ENCODE measurements at regions not wholly inside any gene's neighbourhood (a gene's known extent, or its start where the extent isn't known, plus 50 kb on each side); places are given as distances from the start of the nearest gene placed in this dataset.

DNA sequence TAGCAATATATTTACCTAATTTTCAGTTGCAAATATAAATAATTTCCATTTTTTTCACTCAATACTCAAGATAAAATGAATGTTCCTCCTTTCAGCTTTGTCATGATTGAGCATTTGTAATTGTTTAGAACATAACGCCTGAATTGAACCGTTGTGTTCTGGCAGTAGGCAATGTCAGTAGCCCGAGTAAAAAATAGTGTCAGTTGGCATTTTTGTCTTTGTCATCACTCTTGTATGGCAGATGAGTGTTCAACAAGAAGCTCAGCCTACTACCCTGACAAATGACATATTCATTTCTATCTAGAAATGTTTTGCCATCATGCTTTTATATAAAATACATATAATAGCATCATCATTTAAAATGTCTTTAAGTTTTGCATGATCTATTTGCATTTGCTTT is 691.4 kb upstream of the NCAM2 start:
- DNase-seq: no peak

DNA sequence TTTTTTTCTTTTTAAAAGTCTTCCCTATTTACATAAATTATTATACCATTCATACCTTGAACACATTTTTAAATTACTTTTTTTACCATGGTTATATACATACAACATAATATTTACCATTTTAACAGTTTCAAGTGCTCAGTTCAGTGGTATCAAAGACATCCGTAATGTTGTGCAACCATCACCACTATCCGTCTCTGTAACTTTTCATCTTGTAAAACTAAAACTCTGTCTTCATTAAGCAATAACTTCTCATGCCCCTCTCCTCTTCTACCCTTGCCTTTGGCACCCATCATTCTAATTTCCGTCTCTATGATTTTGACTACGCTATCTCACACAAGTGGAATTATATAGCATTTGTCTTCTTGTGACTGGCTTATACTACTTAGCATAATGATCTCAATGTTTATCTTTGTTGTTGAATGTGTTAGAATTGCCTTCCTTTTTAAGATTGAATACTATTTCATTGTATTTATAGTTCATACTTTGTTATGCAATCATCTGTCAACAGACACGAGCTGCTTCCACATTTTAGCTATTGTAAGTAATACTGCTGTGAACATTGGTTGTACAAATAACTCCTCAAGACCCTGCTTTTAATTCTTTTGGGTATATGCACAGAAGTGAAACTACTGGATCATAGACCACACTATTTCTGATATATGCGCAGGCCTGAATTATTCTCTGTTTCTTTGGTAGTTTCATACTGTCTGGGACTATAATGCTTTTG is 689.5 kb upstream of the NCAM2 start:
- DNase-seq: no peak

DNA sequence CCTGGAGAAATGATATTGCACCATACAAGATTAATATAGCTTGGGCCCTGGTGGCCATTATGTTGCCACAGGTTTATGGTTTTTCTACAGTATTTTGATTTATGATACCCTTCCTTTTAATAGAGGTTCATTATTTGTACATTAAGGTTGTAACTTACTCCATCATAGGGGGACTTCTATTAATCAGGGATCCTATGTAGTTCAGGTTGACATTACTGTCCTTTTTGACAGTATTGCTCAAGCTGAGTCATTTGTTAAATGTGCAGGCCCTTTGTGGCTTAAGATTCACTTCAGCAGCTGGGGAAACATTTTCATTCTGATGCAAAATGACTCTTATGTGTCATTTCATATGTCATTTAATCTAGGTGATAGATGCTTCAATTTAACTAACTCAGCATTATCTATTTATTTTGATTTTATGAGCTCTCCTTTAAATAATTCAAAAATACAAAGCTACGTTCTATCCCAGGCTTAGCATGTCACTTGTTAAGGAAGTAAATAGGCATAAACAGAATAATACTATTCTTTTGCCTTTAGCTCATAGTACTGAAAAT is 686.9 kb upstream of the NCAM2 start:
- DNase-seq: no peak

DNA sequence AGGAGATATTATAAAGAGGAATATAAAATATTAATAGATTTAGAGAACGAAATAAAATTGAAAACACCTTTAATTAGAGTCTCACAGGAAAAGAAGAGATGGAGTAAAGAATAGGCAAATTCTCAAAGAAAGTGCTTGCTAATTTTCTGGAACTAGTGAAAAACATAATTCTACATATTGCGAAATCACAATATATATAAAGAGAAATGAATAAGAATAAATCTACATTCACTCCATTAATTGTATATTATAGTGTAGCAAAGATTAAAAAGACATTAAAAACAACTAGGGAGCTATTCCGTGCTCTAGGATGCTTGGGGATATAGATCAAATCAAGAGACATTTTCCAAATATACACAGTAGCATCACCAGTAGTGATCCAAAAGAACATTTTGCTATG is 685.2 kb upstream of the NCAM2 start:
- no peak for DNase-seq

DNA sequence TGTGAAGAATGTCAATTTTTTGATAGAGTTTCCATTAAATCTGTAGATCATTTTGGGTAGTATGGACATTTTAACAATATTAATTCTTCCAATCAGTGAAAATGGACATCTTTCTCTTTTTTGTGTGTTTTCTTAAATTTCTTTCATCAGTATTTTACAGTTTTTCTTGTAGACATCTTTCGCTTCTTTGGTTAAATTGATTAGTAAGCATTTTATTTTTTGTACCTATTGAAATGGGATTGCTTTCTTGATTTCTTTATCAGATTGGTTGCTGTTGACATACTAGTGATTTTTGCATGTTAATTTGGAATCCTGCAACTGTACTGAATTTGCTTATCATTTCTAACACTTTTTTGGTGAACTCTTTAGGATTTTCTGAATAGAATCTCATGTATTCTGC is 683.2 kb upstream of the NCAM2 start:
- DNase-seq: no peak

DNA sequence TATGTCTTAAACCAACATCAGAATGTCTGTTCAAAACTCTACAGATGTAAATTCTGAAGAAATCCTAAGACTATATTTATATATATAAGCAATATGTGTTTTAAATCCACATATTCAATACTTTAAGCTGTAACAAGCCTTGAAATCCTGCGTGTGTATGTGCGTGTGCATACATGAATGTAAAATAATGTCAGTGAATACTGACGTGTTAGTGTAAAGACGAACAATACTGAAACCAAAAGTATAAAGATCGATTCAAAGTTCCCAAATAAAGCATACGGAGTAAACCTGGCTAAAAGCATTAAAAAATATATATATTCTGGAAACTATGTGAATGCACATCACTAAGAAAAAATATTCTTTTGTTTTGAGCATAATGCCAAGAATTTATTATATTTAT is 668.6 kb upstream of the NCAM2 start:
- no peak for DNase-seq

DNA sequence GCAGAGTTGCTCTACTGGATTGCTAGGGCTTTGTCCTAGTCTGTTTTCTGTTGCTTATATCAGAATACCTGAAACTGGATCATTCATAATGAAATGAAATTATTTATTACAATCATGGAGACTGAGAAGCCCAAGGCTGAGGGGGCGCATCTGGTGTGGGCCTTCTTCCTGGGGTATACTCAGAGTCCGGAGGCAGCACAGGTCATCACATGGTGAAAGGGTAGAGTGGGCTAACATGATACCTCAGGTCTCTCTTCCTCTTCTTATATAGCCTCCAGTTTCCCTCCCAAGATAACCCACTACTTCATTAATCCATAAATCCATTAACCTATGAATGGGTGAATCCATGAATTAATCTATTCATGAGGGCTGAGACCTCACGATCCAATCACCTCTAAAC is 667.6 kb upstream of the NCAM2 start:
- no peak for DNase-seq

DNA sequence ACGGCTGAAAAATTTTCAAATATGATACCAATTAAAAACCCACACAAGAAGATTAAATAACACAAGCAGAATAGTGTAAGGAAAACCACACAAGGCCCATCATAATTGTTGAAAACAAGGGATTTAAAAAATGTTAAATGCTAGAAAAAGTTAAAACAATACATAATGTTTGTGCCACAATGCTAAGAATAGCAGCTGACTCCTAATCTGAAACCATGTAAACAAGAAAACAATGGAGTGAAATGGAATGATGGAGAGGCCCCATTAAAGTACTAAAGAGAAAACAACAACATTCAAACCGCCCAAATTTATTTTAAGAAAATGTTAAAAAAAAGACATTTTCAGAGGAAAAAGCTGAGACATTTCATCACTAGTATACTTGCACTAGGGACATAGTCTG is 663.6 kb upstream of the NCAM2 start:
- no peak for DNase-seq

DNA sequence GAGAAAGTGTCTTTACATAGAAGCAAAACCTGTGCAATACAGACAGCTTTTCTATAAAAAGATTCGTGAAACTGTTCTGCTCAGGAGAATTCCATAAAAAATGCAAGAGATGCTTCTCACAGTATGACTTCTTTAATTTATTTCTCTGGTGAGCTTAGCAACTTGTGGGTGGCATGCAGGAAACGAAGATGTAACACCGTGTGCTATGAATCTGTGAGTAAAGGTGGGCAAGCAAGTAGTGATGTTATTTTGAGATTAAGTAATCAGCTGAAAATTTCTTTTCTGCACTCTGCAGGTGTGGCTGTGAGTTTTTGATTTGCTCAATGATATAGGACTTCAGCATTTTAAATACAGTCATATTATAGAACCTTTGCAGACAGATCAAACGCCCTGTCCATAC is 656.8 kb upstream of the NCAM2 start:
- DNase-seq: no peak

DNA sequence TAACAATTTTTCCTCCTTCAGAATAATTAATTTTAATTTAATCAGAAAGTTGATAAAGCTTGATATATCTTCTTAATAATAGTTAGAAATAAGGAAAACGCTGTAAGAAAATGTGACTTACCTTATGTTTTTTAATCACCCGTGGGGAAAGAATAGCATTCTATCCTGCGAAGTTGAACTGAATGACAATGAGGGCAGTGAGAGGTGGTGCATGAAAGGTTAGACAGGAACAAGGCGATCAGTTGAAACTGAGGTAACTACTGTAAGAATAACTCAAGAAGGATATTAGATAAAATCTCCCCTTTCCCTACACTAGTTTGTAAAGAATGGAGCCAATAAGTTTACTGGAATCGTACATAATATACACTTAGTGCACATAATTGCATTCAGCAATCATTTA is 655.0 kb upstream of the NCAM2 start:
- DNase-seq: no peak

DNA sequence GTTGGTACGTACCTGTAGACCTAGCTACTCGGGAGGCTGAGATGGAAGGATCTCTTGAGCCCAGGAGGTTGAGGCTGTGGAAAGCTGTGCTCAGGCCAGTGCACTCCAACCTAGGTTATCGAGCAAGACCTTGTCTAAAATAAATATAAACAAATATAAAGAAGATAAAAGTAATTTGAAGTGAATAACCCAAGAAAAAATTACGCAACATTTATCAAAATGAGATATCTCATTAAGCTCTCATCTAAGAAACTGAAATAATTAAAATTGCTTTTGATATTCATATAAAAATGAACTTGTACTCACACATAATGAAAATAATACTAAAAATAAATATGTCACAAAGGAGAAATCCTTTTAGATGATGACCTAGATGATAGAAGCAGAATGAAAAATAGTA is 647.1 kb upstream of the NCAM2 start:
- DNase-seq: no peak

DNA sequence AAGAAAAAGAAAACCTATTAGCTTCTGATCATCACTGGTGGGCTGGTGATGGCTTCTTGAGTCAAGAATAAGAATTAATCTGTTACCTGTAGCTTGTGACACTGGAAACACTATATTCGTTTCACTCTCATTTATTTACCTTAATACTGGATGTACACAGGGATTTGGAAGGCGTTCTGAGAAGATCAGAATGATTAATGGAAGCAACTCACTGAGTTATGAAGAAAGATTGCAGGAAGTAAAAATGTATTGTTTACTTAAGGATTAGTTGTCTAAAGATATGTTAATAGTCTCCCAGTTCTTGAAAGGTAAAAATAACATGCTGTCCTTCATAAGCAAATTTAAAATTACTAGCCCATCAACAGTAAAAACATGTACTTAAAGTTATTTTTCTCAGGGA is 644.9 kb upstream of the NCAM2 start:
- DNase-seq: no peak

DNA sequence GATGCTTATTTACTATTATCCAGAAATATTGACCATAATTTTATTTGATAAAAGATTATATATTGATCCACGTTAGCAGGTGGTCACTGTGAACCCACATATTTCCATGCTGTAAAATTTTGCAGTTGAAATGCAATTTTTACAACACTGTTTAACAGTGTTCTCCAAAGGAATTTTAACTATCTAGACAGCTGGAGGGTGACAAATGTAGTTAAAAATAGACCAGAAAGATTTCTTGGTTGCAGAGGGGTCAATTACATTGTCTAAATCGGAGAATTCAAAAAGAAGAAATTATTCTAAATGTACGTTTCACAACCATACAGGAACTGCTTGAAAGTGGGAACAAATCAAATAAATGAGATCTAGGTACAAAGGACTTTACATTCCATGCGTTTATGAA is 625.2 kb upstream of the NCAM2 start:
- DNase-seq: no peak

DNA sequence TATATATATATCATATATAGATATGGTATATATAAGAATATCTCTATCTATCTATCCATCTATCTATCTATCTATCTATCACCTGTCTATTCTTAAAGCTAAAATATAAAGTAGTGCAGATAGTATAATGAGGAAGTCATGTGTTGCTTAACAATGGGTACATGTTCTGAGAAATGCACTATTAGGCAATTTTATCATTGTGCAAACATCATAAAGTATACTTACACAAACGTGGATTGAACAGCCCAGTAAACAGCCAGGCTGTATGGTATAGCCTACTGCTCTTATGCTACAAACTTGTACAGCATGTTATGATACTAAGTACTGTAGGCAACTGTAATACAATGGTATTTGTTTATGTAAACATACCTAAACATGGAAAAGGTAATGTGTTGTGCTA is 621.0 kb upstream of the NCAM2 start:
- no peak for DNase-seq

DNA sequence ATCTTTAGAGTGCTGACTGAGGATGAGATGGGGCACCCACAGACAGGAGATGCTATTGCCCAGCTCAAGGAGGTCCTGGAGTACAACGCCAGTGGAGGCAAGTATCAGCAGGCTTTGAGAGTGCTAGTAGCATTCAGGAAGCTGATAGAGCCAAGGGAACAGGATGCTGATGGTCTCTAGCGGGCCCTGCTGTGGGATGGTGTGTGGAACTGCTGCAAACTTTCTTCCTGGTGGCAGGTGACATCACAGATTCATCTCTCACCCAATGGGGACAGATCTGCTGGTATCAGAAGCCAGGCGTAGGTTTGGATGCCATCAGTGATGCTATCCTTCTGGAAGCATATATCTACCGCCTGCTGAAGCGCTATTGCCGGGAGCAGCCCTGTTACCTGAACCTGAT is 609.8 kb upstream of the NCAM2 start:
- DNase-seq: no peak

DNA sequence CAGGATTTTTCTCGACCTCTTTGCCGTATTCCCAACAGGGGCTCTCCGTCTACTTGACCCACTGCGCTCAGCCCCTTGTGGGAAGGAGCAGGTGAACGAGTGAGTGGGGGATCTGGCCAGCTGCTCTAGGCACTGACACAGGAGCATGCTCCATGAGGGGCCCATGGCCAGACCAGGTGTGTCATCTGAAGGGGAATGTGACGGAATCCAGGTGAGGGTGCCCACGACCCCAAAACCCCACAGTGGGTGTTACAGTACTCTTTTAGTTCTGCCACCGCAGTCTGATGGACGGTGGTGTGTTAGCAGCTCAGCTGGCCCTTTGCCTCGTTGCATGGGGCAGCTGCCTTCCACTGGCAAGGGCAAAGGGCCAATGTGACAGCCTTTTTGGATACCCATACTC is 601.4 kb upstream of the NCAM2 start:
- DNase-seq: no peak

DNA sequence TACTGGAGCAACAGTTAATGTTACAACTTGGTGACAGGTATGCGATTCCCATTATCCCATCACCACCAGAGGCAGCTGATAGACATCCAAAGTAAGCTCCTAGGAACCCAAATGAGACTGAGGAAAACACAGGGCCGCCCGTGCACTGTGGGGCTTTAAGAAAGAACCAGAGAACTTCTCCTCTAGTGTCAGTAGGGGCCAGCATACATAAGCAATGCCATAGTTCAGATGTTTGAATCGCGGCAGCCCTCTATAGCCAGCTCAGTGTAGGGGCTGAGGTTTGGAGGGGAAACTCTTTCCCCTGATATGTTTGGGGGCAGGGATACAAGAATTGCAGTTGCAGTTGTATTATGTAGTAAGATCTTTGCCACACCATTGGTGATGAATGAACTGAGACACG is 593.3 kb upstream of the NCAM2 start:
- no peak for DNase-seq

DNA sequence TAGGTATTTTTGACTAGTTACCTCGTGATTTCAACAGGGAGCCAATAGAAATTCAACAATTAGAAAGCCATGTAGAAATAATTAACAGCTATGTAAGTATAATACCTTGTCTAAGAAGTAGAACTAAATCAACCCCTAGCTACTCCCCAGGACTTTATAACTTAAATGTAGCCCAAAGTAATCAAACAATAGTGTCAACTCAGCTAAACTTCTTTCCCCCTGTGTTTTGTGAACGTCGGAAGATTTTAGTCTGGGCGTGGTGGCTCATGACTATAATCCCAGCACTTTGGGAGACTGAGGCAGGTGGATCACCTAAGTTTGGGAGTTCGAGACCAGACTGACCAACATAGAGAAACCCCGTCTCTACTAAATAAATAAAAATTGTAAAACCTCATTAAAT is 579.9 kb upstream of the NCAM2 start:
- no peak for DNase-seq

DNA sequence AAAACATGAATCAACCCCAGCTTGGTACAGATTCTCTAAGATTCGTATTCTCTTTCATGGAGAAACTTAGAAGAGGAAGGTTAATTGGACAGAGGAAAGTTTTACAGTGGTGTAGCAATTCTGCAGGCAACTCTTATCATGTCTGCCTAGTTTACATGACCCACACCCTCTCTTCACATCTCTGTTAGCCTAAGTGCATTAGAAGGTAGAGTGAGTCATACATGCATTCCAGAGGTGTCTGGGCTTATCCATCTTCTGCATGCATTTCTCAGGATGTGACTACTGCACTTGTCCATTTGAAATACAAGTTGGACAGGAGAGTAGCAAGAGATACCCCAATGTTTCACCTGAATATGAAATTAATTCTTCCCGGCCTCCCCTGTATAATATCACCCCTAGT is 578.4 kb upstream of the NCAM2 start:
- DNase-seq: no peak

DNA sequence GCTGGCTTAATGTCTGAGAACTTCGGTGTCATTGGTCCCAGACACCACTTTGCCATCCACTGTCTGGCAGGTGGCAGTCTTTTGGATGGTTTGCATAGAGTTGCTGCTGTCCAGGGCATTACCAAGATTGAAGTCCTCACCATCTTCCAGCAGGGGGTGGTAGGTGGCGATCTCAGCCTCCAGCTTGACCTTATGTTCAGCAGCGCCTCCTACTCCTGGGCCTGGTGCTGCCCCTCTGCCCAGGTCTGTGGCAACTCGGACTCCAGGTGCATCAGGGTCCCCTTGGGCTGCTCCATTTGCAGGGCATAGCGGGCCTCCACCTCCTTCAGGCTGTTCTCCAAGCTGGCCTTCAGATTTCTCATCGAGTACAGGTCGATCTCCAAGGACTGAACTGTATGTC is 573.3 kb upstream of the NCAM2 start:
- no peak for DNase-seq

DNA sequence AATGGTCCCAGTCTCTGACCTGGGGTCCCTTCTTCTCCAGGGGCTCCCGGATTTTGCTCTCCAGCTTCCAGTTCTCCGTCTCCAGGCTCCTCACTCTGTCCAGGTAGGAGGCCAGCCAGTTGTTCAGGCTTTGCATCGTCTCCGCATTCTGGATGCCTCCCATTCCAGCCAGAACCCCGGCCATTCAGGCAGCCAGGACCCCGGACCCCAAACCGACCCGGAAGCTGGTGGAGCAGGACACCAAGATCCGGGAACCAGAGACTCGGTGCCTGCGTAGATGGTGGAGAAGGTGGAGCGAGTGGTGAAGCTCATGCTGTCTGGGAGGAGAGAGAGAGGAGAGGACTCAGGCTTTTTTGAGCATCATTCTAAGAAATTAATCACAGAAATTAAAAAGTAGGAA is 572.4 kb upstream of the NCAM2 start:
- no peak for DNase-seq

DNA sequence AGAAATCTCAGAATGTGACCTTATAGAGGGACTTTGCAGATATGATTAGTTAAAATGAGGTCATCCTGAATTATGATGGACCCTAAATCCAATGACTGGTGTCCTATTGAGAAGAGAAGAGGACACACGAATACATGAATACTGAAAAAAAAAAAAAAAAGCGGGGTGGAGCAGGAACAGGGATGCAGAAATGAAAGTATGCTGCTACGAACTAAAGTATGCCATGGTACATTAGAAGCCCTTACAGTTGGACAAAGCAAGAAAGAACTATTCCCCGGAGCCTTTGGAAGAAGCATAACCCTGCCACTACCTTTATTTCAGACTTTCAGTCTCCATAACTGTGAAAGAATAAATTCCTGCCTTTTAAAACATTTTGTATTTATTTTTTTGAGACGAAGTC is 557.9 kb upstream of the NCAM2 start:
- no peak for DNase-seq

DNA sequence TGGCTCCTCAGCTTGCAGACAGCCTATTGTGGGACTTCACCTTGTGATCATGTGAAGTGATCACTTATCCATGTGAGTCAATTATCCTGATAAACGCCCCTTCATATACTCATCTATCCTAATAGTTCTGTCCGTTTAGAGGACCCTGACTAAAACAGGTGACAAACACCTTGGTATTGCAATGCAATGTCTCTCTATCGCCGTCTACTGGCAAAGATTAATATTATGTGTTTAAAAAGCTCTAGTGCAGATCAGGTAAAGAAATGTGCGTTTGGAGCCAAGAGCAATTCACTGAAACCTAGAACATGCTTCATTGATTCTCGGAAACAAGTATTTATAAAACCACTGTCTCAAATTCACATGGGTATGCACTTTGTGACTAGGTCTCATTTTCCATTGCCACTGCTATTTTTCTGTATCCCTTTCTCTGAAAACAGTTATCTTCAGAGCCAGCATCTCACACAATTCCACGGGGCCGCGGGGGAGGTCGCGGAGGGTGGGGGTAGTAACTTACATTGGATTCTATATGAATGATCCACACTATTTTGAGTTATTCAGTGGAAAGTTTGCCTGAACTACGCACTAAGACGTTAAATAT is 554.6 kb upstream of the NCAM2 start:
- DNase-seq: no peak

DNA sequence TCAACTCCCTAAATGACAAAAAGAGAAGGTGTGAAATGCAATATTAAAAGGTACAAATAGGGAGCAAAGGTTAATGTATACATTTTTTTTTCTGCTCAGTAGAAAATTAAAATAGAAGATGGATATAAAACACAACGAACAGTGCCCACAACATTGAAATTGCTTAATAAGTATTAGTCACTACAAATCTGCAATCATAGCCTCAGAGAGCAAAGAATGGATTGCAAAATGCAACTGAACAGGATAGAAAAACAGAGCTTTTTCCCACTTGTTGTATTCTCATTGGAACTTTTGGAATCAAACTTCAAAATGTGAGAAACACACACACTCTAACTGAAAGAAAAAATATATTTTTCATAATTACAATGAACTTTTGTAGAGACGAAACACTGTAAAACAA is 552.2 kb upstream of the NCAM2 start:
- no peak for DNase-seq

DNA sequence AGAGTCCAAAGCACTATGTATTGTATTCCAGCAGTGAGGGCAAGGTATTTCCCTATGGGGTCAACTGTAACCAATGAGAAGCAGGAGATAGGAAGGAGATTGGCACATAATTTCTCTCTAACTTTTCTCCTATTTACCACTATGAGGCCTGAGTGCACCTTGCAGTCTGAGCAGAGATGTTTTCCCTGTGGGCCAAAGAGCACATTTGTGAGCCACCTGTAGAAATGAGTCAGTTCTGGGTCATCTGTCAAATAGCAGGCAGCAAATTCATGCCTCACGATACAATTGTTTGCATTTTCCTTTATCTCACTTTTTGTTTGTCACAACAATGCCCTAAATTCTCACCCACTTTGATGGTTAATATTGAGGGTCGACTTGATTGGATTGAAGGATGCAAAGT is 547.2 kb upstream of the NCAM2 start:
- no peak for DNase-seq
